Jurkat, Clone E6-1 (cell line): ENCODE measurements at regions not wholly inside any gene's neighbourhood (a gene's known extent, or its start where the extent isn't known, plus 50 kb on each side); places are given as distances from the start of the nearest gene placed in this dataset.

Source experiments
- DNase-seq: peaks from one replicate; pipeline ENCODE4 v3.0.0-alpha.2; 2011; ENCODE audit warnings: low read depth, low spot score
- H3K4me3 ChIP-seq: 2 replicates; pipeline ENCODE4 v1.5.1; 2011; ENCODE audit warnings: mild to moderate bottlenecking, low read length, control low read depth, moderate library complexity

GRCh38 chr19:29365836-29366417, 153.0 kb upstream of the UQCRFS1 start:
- H3K4me3 ChIP-seq = no peak overlapping the region

GRCh38 chr19:29366757-29367156, 153.8 kb upstream of the UQCRFS1 start:
- DNase-seq = no peak
- no peak overlapping the region for H3K4me3 ChIP-seq

More at GRCh38 chr19:29365836-29366417, 153.0 kb upstream of the UQCRFS1 start:
- DNase-seq = no peak

- DNase-seq = no peak
Observed at GRCh38 chr19:29367791-29368222, 154.9 kb upstream of the UQCRFS1 start.

GRCh38 chr19:29370276-29370675, 155.5 kb upstream of the VSTM2B start:
- DNase-seq = no peak
- H3K4me3 ChIP-seq = no peak overlapping the region

More at GRCh38 chr19:29367791-29368222, 154.9 kb upstream of the UQCRFS1 start:
- H3K4me3 ChIP-seq = no peak overlapping the region

GRCh38 chr19:29371251-29372090, 154.3 kb upstream of the VSTM2B start:
- H3K4me3 ChIP-seq = no peak overlapping the region
- DNase-seq = no peak

- DNase-seq = no peak
- no peak overlapping the region for H3K4me3 ChIP-seq
Observed at GRCh38 chr19:29372091-29372415, 153.7 kb upstream of the VSTM2B start.

- no peak overlapping the region for H3K4me3 ChIP-seq
Observed at GRCh38 chr19:29372461-29372860, 153.3 kb upstream of the VSTM2B start.

GRCh38 chr19:29372921-29373797, 152.6 kb upstream of the VSTM2B start:
- no peak for DNase-seq
- no peak overlapping the region for H3K4me3 ChIP-seq

More at GRCh38 chr19:29372461-29372860, 153.3 kb upstream of the VSTM2B start:
- DNase-seq = no peak

- DNase-seq = no peak
- H3K4me3 ChIP-seq = no peak overlapping the region
Observed at GRCh38 chr19:29375429-29376119, 150.2 kb upstream of the VSTM2B start.

- no peak overlapping the region for H3K4me3 ChIP-seq
- DNase-seq = no peak
Observed at GRCh38 chr19:29376855-29377354, 148.9 kb upstream of the VSTM2B start.

- H3K4me3 ChIP-seq = no peak overlapping the region
- DNase-seq = no peak
Observed at GRCh38 chr19:29378126-29378525, 147.7 kb upstream of the VSTM2B start.

- H3K4me3 ChIP-seq = no peak overlapping the region
- no peak for DNase-seq
Observed at GRCh38 chr19:29378543-29379080, 147.2 kb upstream of the VSTM2B start.

GRCh38 chr19:29379257-29380021, 146.4 kb upstream of the VSTM2B start:
- no peak overlapping the region for H3K4me3 ChIP-seq
- DNase-seq = no peak

GRCh38 chr19:29380581-29380980, 145.2 kb upstream of the VSTM2B start:
- no peak overlapping the region for H3K4me3 ChIP-seq
- no peak for DNase-seq

- DNase-seq = no peak
- H3K4me3 ChIP-seq = no peak overlapping the region
Observed at GRCh38 chr19:29381353-29382203, 144.2 kb upstream of the VSTM2B start.

GRCh38 chr19:29383696-29384095, 142.1 kb upstream of the VSTM2B start:
- no peak for DNase-seq

GRCh38 chr19:29384656-29385055, 141.1 kb upstream of the VSTM2B start:
- H3K4me3 ChIP-seq = no peak overlapping the region
- DNase-seq = no peak

More at GRCh38 chr19:29383696-29384095, 142.1 kb upstream of the VSTM2B start:
- no peak overlapping the region for H3K4me3 ChIP-seq
